GM12875 (cell line): ENCODE measurements at regions not wholly inside any gene's neighbourhood (a gene's known extent, or its start where the extent isn't known, plus 50 kb on each side); places are given as distances from the start of the nearest gene placed in this dataset.

Experiments used
- H3K4me3 ChIP-seq: one replicate; pipeline ENCODE4 v1.5.1; 2011; ENCODE audit warnings: low read depth, low read length, control low read depth
- TF ChIP-seq, protein P1 (sequence below): IDR thresholded peaks from 2 replicates; pipeline ENCODE4 v1.5.1; 2011; ENCODE audit warnings: low read depth, mild to moderate bottlenecking, control low read depth, inconsistent platforms, low read length, moderate library complexity, borderline replicate concordance; ENCODE audit not compliant: insufficient read depth

- no peak overlapping the region for H3K4me3 ChIP-seq
- TF ChIP-seq, protein P1, sequence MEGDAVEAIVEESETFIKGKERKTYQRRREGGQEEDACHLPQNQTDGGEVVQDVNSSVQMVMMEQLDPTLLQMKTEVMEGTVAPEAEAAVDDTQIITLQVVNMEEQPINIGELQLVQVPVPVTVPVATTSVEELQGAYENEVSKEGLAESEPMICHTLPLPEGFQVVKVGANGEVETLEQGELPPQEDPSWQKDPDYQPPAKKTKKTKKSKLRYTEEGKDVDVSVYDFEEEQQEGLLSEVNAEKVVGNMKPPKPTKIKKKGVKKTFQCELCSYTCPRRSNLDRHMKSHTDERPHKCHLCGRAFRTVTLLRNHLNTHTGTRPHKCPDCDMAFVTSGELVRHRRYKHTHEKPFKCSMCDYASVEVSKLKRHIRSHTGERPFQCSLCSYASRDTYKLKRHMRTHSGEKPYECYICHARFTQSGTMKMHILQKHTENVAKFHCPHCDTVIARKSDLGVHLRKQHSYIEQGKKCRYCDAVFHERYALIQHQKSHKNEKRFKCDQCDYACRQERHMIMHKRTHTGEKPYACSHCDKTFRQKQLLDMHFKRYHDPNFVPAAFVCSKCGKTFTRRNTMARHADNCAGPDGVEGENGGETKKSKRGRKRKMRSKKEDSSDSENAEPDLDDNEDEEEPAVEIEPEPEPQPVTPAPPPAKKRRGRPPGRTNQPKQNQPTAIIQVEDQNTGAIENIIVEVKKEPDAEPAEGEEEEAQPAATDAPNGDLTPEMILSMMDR: no peak
These were observed 228.2 kb downstream of the NHLRC3 start for GRCh38 chr13:39266426-39266825.

DNA sequence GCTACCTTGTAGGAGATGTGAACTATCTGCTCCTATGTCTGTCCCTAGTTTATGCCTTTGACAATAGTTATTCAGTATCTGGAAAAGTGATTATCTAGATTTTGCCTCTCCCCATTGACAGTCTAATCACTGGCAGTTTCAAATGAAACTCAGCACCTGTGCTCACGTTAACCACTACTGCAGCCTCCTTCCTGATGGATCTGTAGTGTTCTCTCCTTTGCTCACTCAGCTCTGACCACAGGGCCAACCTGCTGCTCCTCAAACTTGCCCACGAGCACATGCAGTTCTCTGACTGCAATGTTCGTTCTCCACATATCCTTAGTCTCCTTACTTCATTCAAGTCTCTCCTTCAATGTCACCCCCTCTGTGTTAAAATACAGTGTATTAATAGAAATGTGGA lies 230.1 kb downstream of the NHLRC3 start:
- TF ChIP-seq, protein P1: no peak
- H3K4me3 ChIP-seq: no peak overlapping the region

DNA sequence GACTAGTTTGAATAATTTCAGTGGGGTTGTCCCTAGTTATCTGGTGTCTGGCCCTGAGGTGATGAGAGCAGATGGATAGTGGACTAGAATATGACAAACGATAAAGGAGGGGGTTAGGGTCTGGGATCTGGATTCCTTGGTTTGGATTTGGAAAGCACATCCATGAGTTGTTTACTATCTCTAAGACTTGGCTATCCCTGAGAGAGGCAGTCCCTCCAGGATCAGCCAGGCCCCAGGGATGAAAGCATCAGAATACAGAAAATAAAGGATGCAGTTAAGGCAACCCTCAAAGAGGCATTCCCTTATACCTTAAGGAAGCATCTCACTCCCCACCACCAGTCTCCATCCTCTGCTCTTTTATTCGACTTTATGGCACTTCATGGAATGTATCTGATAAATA lies 230.7 kb downstream of the NHLRC3 start:
- TF ChIP-seq, protein P1: no peak
- no peak overlapping the region for H3K4me3 ChIP-seq

DNA sequence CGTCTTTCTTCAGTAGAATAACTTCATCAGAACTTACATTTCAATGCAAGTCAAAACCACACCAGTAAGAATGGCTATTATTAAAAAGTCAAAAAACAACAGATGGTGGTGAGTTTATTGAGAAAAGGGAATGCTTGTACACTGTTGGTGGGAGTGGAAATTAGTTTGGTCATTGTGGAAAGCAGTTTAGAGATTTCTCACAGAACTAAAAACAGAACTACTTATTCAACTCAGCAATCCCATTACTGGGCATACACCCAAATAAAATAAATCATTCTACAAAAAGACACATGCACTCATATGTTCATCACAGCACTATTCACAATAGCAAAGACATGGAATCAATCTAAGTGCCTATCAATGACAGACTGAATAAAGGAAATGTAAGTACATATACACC lies 231.2 kb downstream of the NHLRC3 start:
- TF ChIP-seq, protein P1: no peak
- H3K4me3 ChIP-seq: no peak overlapping the region

DNA sequence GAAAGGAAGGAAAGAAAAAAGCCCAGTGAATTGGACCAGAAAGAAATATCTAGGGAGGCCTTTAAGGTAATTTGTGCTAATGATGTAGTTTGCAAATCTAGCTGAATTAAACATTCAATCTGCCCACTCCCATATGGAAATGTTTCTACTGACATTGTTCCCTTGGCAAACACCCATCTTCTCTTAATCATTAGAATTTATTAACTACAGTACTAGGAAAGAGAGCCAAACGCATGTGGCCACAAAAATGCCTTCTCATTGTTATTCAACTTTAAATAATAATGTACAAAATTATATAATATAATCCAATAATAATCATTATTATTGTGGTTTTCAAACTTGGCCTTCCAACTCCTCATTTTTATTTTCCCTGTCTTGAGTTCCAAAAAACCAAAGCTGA lies 234.7 kb downstream of the NHLRC3 start:
- H3K4me3 ChIP-seq: no peak overlapping the region
- TF ChIP-seq, protein P1: no peak

GRCh38 chr13:39273953-39274738 lies 235.9 kb downstream of the NHLRC3 start:
- TF ChIP-seq, protein P1: peak; percentile 16; the same call in 1 of the 2 replicates
- H3K4me3 ChIP-seq: no peak overlapping the region

- no peak overlapping the region for H3K4me3 ChIP-seq
These were observed 236.6 kb downstream of the NHLRC3 start for GRCh38 chr13:39274739-39275325.

More at GRCh38 chr13:39274739-39275325, 236.6 kb downstream of the NHLRC3 start:
- TF ChIP-seq, protein P1: no peak
